GM18511 (cell line): ENCODE measurements at regions not wholly inside any gene's neighbourhood (a gene's known extent, or its start where the extent isn't known, plus 50 kb on each side); places are given as distances from the start of the nearest gene placed in this dataset.

Source experiments
- ATAC-seq: cut with Tn5 transposase; IDR thresholded peaks from one replicate; pipeline ENCODE4 v1.9.1; 2021; ENCODE audit warnings: mild to moderate bottlenecking, moderate library complexity; ENCODE audit not compliant: unreplicated experiment

DNA sequence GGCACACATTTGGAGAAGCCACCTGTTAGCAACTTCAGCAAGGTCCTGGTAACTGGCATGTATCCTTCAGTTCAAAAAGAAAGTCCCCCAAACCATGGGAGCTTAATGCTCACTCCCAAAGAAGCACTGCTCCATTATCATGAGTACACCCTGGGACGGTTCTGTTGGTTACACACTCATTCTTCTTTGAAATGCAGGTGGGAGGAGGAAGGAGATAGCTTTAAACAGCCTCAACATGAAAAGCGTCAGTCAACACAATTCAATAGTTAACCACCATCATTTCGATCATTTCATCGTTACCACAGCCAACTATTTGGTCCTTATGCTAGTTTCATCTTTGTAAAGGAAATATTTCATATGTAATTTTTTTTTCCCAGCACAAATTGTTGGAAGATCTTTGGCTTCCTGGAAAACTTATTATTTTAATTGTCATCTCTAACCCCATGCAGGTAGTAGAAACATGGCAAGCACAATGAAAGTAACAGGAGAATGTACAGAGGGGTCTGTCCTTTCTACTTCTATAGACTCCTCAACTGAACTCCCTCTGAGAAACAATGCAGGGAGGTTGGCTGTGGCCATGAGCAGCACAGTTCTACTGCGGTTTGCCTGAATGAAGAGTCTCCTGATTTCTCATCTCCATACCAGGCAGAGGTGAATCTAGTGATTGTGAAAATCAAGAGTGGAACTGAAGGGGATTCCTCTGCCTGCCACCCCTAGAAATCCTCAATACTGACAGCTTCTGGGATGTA is 196.4 kb upstream of the FOXN3 start:
- no peak for ATAC-seq

DNA sequence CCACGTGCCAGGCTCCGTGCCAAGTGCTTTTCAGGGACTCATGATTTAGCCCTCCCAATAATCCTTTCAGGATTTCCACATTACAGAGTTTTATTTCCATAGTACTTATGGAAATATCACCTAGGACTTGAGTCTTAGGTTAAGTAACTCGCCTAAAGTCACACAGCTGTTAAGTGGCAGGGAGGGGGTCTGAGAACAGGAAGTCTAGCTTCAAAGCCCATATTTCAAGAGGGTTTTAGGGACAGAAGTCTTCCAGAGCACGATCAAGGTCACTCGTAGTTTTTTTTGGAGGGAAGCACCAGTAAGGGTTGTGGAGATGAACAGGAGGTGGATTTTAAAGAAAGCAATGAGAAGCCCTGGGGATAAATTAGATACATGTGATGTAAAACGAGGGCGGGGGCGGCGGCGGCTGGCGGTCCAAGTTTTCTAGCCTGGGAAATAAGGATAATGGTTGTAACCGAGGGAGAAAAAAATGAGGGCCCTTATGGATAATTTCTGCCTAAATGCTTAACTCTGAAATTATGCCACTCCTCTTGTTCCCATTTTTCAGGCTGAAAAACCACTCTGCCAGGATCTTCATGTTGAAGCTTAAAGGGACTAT is 192.6 kb upstream of the FOXN3 start:
- no peak for ATAC-seq

DNA sequence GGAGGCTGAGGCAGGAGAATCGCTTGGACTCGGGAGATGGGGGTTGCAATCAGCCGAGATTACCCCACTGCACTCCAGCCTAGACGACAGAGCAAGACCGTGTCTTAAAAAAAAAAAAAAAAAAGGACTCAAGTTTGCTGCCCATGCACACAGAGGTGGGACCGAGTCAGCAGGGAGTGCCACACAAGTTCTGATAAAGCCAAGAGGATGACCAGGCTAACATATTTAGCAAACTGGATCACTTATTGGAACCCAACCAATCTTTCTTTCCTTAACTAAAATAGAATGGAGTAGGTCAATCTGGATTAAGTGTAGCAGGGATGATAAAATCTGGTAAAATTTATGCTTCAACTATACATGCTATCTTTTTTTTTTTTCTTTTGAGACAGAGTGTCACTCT is 190.4 kb upstream of the FOXN3 start:
- no peak for ATAC-seq

DNA sequence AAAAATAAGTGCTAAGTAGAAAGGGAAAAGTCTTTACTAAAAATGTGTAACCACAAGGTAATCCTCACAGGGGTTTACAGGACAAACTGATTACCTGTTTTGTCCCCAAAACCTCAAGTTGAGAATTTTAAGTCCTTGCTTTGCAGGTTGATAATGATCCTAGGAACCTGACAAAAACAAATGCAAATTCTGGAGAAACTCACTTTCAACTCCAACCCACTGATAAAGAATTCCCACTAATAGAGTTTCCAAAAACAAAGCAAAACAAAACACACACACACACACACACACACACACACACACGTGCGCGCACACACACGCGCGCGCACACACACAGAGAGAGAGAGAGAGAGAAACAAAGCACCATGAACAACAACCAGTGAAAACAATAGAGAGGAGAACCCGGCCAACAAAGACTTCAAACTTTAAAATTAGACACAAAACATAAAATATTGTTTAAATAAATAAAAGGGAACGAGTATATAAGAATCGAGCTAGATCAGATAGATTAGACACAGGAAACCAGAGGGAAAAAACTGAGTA is 187.0 kb upstream of the FOXN3 start:
- ATAC-seq: no peak

DNA sequence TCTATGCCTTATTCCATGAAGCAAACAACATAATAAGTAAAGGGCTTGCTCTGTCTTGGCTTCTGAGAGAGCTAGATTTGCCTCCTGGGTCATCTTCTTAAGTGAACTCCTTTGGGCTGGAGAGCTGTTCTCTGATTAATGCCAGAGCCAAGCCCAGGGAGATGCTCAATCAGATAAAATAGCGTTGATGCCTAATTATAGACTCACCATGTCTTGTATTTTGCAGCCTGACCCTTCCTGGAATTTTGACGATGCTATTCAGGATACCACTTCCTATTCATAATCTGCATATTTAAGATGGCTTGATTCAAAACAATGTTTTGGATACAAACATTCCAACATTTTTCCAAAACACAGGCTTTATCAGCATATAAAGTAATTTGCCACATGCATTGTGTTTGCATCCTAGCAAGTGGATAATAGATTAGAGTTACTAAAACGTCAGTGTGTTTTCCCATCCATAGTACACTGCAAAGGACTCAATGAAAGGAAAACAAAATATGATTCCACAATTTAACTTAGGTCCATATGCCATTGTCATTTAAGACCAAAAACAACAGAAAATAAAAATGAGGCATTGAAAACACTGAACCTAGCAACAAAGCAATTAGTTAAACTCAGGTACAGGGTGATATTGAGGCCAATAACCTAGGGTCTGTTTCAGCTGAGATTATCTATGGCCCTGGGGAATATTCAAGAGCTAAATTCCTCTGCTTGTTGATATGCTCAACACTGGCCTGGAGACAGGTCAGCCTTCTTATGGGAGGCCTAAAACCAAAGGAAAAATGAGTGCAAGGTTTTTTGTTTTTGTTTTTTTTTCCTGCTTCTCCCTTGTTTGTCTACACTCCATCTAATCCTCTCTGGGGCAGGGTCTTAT is 184.2 kb upstream of the FOXN3 start:
- no peak for ATAC-seq

DNA sequence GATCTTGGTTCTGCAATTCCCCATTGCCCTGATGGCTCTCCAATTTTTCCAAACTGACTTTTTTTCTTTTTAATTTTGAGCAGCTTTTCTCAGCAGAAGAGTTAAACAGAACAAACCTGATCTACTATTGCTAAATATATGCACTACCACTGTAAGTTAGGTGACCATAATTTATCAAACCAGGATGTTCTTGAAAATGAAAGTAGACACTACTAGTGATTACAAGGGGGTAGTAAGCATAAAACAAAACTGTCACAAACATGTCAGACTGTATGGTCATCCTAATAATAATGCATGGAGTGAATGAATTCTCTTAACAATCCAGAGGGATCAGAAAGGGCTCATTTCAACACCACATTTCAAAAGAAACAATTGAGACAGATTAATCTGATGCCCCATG is 183.0 kb upstream of the FOXN3 start:
- ATAC-seq: no peak

DNA sequence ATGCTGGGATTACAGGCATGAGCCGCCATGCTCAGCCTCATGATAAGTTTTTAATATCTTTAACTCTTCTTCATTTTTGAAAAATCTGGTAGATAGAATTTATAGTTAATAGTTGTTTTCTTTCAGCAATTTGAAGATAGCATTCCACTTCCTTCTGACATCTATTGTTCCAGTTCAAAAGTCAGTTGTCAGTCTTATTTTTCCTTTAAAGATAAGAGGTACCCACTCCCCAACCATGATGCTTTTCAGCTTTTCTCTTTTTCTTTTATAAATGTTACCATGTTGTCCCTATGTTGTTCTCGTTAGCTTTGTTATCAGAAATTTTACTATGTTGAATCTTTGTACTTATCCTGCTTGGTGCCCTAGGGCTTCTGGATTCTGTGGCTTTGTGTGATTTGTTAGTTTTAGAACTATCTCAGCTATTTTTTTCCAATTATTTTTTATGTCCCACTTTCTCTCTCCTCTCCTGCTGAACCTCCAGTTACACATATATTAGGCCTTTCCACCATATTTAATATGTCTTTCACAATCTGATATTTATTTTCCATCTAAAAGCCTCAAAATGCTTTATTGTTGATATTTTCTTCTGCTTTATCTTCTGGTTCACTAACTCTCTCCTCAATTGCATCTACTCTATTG is 181.6 kb upstream of the FOXN3 start:
- ATAC-seq: no peak

DNA sequence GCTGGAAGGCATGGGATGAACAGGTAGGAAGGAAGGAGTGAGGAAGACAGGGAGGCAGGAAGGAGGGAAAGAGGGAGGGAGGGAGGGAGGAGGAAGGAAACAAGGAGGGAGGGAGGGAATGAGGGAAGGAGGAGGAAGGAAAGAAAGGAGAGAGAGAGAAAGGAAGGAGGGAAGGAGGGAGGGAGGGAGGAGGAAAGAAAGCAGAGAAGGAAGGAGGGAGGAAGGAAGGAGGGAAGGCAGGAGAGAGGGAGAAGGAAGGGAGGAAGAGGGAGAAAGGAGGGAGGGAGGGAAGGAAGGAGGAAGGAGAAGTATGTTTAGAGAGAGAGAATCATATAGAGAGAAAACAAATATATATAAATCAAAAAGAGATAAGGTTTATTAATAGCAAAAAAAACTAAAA is 175.9 kb upstream of the FOXN3 start:
- no peak for ATAC-seq

DNA sequence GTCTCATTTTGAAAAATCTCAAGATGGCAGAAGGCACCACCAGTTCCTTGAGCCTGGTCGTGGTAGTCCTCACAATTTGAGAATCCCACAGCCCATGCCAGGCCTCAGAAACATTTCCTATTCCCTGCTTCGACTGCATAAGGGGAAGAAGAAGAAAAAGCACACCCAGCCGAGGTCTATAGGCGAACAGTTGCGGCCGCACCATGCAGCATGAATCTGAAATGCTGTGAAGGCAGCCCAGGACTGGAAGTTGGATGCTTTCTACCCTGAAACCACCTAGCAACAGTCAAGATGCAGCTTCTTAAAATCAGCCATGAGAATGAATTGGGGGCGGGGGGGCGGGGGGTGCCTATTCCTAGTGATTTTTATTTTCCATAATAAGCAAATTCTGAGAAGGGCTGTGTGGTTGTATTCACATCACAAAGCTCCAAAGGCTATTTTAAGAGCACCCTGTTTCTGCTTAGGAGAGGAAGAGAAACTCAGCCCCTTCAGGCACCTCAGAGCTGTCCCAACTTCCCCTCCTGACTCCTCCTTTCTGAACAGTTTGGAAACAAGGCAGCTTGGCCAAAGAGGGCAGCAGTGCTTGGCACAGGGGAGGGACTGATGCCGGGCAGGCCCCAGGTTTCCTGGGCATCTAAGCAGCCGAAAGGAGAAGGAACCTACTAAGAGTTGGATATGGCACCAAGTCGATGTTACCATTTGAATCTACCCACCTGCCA is 172.5 kb upstream of the FOXN3 start:
- peak; percentile 79 for ATAC-seq

DNA sequence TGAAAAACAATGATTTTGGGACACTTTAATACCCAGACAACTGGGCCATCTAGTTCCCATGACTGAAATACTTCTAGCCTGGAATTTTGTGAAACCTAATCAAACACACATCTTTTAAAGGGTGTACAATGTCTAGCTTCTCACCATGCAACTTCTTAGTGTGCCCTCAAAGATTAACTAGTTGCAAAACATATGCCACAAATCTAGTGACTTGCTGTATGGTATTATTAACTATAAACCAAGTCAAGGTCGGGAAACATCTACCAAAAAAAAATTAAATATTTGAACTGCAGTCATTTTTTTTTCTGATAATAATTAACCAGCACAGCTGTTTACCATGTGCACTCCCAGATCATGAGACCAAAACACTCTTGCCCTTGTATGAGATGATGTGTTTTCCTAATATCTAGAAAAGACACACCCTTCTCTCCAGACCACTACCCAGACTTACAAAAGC is 171.8 kb upstream of the FOXN3 start:
- ATAC-seq: peak; percentile 32

DNA sequence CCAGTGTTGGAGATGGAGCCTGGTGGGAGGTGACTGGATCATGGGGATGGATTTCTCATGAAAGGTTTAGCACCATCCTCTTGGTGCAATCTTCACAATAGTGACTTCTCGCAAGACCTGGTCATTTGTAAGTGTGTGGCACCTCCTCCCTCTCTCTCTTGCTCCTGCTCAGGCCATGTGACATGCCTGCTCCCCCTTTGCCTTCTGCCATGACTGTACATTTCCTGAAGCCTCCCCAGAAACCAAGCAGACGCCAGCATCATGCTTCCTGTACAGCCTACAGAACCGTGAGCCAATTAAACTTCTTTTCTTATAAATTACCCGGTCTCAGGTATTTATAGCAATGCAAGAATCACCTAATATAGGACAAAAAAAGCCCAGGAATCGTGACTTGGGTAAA is 171.0 kb upstream of the FOXN3 start:
- no peak for ATAC-seq

DNA sequence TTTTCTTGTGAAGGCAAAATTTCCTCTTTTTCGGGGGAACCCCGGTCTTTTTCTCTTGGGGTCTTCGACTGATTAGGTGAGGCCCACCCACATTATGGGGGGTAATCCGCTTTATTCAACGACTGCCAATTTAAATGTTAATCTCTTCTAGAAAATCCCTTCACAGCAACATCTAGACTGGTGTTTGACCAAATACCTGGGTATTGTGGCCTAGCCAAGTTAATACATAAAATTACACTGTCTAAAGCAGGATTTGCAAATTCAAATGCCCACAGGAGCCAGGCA is 170.0 kb upstream of the FOXN3 start:
- no peak for ATAC-seq

DNA sequence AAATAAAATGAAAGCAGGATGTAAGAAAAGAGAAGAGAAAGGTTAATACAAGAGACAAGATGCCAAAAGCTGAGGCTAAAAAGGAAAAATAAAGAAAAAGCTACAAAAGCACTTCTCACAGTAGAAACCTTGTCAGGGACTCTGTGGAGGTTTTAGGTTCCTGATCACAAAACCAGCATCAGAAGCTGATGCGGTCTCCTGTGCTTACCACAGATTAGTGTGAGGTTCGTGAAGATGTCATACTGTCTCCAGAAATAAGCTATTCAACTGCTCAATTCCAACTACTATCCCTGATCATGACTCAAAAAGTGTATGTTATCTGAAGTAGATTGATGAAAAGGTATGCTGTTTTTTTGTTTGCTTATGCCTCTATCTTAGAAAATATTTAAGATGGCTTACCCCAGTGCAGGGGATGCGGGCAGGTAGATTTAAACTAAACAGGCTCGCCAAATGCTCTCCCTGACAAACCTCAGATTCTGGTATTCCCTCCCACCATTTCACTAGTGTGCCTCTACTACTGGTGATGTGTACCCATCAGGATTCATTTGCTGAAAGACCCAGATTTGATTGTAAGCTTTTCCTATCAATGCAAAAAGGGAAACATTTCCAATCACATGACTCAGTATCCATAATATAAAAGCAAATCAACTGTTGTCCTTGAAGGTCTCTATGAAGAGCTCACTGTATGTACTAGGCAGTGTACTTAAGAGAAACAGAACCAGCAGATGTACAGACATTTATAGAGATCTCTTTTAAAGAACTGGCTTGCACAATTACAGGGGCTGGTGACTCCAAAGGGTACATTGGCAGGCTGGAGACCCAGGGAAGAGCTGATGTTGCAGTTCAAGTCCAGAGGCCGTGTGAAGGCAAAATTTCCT is 169.5 kb upstream of the FOXN3 start:
- ATAC-seq: no peak

DNA sequence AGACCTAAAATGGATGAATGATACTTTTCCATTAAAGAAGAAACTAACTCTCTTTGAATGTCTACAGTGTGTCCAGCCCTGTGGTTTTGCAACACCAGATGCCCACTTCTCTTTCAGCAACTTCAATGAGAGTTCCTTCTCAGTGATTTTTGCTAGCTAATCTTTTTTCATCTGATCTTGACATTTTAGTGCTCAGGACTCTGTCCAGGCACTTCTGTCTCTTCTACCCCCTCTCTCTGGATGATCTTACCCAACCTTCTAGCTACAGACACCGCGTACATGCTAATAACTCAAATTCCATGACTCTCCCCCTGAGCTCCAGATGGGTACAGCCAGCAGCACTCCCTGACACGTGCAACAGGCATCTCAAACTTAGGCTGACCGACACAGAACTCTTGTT is 161.1 kb upstream of the FOXN3 start:
- no peak for ATAC-seq

DNA sequence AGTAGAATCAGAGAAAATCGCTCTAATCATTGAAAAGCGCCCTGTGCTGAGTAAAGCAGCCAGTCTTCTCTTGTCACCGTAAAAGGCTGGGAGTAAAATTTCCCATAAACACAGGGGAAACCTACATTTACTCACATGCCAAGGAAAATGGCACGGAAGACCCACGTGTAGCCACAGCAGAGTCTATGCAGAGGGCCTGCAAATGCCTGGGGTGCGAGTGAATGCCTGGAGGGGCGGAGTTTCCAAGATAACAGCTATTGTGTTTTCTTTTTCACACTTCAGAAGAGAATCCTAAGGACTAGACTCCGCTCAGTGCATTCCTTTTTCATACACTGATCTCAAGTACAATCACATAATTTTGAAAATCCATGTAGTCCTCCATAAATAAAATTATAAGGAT is 159.9 kb upstream of the FOXN3 start:
- ATAC-seq: no peak

DNA sequence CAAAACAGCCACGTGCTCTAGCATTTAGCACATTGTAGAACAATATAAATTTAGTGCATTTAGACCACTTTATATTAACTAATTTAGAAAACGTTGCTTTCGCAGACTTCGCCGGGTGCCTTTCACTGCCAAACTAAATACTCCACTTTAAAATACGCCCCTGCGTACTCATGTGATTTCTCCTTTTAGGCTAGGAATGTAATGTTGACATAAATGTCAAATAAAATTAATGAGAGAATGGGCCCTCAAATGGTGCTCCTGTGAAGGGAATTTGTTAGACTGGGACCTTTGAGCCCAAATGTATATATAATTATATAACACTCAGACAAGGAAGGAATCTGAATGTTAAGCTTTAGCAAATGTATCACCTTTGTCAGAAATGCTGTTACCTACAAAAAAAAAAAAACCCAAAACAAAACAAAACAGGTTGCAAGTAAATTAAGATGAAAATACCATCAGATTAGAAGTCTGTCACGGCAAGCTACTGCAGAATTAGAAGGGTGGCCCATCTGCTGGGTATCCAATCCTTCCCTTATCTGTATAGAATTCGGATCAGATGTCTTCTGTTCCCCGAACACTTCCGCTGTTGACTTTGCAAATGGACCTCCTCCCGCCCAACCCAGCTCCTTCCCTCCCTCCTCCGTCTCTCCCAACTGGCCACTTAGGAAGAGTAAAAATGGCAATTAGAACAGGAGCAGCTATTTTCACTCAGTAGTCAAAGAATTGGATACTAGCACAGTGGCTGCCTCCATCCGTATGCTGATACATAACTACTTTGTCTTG is 159.3 kb upstream of the FOXN3 start:
- ATAC-seq: no peak

DNA sequence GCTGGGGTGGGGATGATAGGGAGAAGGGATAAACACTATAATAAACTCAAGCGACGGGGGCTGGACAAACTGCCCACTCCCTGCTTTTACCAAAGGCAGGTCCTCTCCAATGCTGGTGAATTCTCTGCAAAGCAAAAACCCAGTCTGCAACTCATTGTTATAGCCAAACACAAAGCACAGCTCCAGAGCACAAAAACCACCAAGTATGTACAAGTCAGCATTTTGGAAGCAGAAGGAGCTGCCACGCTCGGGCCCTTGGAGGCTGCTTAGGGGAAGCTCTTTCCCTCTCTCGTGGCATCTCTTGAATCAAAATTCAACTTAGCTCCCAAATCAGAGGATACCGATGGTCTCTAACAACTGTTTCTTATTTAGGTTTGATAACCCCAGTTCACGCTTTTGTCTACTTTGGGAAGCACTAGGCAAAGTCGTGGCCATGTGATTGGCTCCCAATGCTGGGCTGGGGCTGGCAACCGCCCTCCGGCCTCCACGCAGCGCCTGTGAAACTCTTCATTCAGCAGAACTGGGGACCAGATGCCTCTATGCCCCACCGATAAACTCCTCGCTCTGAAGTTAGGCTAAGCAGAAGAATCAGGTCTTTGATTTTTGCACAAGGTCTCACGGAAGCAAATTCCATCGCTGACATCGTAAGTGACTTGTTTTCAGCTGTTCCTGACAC is 158.5 kb upstream of the FOXN3 start:
- ATAC-seq: no peak

DNA sequence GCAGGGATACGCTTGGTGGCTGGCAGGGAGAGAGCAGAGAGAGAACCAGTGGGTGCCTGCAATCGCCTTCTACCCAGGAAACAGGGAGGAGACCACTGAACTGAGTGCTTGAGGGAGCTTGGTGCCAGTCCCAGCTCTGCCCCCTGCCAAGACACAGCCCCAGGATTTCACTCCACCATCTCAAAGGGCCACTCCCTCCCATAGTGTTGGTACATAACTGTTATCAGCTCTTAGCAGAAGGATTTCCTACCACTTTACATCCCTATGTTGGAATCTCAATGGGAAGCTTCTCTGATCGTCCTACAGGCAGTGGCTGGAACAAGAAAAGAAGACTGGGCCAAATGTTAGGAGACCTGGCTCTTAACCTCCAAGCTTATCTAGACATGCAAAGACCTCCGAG is 157.4 kb upstream of the FOXN3 start:
- ATAC-seq: no peak

DNA sequence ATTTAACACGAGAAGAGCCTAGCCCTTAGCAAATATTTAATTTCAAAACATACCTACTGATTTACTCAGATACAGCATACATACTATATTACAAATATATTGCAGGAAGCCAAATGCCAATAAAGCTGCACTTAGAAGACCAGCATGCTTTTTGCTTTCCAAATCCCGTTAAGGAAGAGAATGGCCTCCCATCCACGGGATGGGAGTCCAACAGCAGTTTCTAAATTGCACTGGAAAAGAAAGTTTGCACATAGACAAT is 156.3 kb upstream of the FOXN3 start:
- no peak for ATAC-seq
